ENCODE measurements at regions not wholly inside any gene's neighbourhood (a gene's known extent, or its start where the extent isn't known, plus 50 kb on each side); places are given as distances from the start of the nearest gene placed in this dataset.

GRCh38 chr14:34931206-34931605 lies 51.6 kb upstream of the SRP54 start:
- no peak overlapping the region for H3K4me3 Mint-ChIP-seq (ENCODE audit: low read depth, unreplicated experiment)
- no peak for TF ChIP-seq CTCF (IDR thresholded peaks at IDR 0.05; ENCODE audit: unreplicated experiment)
- H3K27ac Mint-ChIP-seq (ENCODE audit: unreplicated experiment), result no peak overlapping the region
- intact Hi-C loops (cut with micrococcal nuclease; ENCODE audit: unreplicated experiment), result no loop called here
- no peaks in the 10 kb centered on the region for H3K36me3 Mint-ChIP-seq (ENCODE audit: insufficient read depth, unreplicated experiment)
- peaks cover 10% of the 10 kb centered on the region for H3K4me1 Mint-ChIP-seq (ENCODE audit: low read depth, unreplicated experiment)
- no peaks in the 10 kb centered on the region for H3K9me3 Mint-ChIP-seq (ENCODE audit: low read depth, unreplicated experiment)
- peak; percentile 24 for DNase-seq
- no peaks in the 10 kb centered on the region for H3K27me3 Mint-ChIP-seq (ENCODE audit: unreplicated experiment)
- CTCF ChIA-PET, result no interaction called here
- no TSS peak for BruUV-seq (replicated peaks)

GRCh38 chr14:34930591-34931091 lies 52.2 kb upstream of the SRP54 start:
- no peaks in the 10 kb centered on the region for H3K27me3 Mint-ChIP-seq (ENCODE audit: unreplicated experiment)
- intact Hi-C loops (cut with micrococcal nuclease; ENCODE audit: unreplicated experiment), result no loop called here
- no TSS peak for BruUV-seq (replicated peaks)
- no peak overlapping the region for H3K27ac Mint-ChIP-seq (ENCODE audit: unreplicated experiment)
- H3K4me3 Mint-ChIP-seq (ENCODE audit: low read depth, unreplicated experiment), result no peak overlapping the region
- no peaks in the 10 kb centered on the region for H3K36me3 Mint-ChIP-seq (ENCODE audit: insufficient read depth, unreplicated experiment)
- DNase-seq, result no peak
- TF ChIP-seq CTCF (IDR thresholded peaks at IDR 0.05; ENCODE audit: unreplicated experiment), result no peak
- peaks cover 10% of the 10 kb centered on the region for H3K4me1 Mint-ChIP-seq (ENCODE audit: low read depth, unreplicated experiment)
- H3K9me3 Mint-ChIP-seq (ENCODE audit: low read depth, unreplicated experiment), result no peaks in the 10 kb centered on the region
- CTCF ChIA-PET, result interaction anchor here (0.7 kb wide), 1 partner anchor 574 kb away, joined by 6 read pairs; no protein-coding TSS in a partner anchor

GRCh38 chr14:34926552-34926951 lies 51.4 kb upstream of the BAZ1A start:
- no peak overlapping the region for H3K27ac Mint-ChIP-seq (ENCODE audit: unreplicated experiment)
- no peaks in the 10 kb centered on the region for H3K36me3 Mint-ChIP-seq (ENCODE audit: insufficient read depth, unreplicated experiment)
- BruUV-seq (replicated peaks), result no TSS peak
- H3K4me3 Mint-ChIP-seq (ENCODE audit: low read depth, unreplicated experiment), result no peak overlapping the region
- DNase-seq, result no peak
- intact Hi-C loops (cut with micrococcal nuclease; ENCODE audit: unreplicated experiment), result no loop called here
- TF ChIP-seq CTCF (IDR thresholded peaks at IDR 0.05; ENCODE audit: unreplicated experiment), result no peak
- peaks cover 9% of the 10 kb centered on the region for H3K4me1 Mint-ChIP-seq (ENCODE audit: low read depth, unreplicated experiment)
- H3K9me3 Mint-ChIP-seq (ENCODE audit: low read depth, unreplicated experiment), result peaks cover 2% of the 10 kb centered on the region
- CTCF ChIA-PET, result no interaction called here
- no peaks in the 10 kb centered on the region for H3K27me3 Mint-ChIP-seq (ENCODE audit: unreplicated experiment)

Measured in Calu3 (cell line).